HG03139 (cell line): ENCODE measurements at regions not wholly inside any gene's neighbourhood (a gene's known extent, or its start where the extent isn't known, plus 50 kb on each side); places are given as distances from the start of the nearest gene placed in this dataset.
"Not testable (repeated sequence)": the region's sequence is repeated elsewhere in the genome, so short reads cannot be mapped to it uniquely, and the experiment has no call there.

ENCODE experiments used
- ATAC-seq: cut with Tn5 transposase; IDR thresholded peaks from one replicate; pipeline ENCODE4 v1.9.1; 2021; ENCODE audit not compliant: unreplicated experiment

DNA sequence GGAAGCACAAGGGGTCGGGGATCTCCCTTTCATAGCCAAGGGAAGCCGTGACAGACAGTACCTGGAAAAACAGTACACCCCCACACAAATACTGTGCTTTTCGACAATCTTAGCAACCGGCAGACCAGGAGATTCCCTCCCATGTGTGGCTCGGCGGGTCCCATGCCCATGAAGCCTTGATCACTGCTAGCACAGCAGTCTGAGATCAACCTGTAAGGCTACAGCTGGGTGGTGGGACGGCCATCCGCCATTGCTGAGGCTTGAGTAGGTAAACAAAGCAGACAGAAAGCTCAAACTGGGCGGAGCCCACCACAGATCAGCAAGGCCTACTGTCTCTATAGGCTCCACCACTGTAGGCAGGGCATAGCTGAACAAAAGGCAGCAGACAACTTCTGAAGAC lies 180.2 kb upstream of the SOX6 start:
- ATAC-seq = no peak

DNA sequence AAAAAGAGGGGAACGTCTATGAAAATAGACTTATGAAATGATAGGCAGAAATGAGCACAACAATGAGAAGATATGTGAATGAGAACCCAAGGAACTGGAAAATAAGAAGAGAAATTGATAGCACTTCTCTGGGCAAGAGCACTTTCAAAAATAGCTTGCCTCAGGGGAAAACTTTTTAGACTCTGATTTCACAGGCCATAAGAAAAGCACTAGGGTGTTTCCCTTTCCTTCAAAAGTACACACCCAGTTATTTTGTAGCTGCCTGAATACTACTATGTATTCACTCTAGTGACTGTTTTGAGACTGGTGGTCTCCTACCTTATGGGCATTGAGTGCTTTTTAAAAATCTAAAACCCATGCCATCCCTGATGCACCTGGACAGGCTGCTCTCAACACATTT lies 172.3 kb upstream of the SOX6 start:
- ATAC-seq = no peak

DNA sequence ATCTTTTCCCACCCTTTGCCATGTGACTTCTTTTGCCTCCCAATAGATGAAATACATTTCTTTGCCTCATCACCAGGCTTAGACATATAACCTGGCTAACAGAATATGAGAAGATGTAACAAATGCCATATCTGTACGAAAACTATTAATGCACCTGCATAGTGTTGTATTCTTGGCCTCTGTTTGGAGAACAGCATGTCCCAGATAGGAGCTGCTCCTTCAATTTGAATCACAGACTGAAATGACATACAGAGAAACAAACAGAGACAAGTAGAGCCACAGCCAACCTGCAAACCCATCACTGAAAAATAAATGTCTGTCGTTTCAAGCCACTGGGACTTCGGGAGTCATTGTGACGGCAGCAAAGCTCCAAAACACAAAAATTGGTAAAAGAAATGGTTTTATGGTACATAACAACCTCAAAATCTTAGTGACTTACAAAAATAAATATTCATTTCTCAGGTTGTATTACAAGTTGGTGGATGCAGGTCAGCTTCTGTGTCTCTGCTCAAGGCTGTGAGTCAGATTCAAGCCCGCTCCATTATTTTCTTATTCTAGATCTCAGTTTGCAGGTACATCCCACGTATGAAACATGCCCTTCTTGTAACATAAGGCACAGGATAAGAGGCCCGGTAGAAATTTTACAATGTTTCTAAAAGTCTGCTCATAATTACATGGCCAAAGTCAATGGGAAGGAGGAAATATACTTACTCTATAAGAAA lies 171.3 kb upstream of the SOX6 start:
- no peak for ATAC-seq

DNA sequence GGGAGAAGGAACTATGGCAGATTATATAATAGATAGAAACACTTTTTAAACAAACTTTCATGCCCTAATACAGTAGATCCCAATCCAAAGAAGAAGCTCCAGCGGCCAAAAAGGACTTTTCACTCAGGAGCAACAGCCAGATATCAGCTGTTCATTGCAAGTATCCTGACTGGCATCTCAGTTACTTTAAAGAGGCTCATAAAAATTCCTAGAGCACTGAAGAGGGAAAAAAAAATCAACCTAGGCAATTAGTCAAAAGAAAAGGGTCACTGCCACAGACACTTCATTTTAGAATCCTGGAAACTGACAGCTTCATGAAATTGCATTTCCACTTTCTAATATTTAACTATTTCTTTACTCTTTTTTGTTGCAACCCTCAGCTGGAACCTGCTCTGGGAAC lies 170.6 kb upstream of the SOX6 start:
- no peak for ATAC-seq

DNA sequence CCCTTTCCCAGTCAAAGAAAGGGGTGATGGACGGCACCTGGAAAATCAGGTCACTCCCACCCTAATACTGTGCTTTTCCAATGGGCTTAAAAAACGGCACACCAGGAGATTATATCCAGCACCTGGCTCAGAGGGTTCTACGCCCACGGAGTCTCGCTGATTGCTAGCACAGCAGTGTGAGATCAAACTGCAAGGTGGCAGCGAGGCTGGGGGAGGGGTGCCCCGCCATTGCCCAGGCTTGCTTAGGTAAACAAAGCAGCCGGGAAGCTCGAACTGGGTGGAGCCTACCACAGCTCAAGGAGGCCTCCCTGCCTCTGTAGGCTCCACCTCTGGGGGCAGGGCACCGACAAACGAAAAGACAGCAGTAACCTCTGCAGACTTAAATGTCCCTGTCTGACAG lies 164.4 kb upstream of the SOX6 start:
- ATAC-seq = not testable (repeated sequence)

DNA sequence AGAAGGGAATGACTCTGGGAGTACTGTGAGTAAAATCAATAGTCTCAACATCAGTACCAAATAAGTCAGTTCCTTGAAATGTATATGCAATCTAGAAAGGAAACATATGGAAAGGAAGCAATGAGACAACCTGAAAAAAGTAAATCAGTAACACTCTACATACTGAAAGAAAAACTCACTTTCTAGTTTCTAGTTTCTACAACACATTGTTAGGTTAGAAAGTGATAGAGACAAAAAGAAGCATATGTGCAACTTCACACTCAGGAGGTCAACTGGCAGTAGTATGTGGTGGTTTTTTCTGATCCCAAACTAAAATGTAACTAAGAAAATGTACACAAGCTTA lies 156.5 kb upstream of the SOX6 start:
- ATAC-seq = peak; percentile 94

DNA sequence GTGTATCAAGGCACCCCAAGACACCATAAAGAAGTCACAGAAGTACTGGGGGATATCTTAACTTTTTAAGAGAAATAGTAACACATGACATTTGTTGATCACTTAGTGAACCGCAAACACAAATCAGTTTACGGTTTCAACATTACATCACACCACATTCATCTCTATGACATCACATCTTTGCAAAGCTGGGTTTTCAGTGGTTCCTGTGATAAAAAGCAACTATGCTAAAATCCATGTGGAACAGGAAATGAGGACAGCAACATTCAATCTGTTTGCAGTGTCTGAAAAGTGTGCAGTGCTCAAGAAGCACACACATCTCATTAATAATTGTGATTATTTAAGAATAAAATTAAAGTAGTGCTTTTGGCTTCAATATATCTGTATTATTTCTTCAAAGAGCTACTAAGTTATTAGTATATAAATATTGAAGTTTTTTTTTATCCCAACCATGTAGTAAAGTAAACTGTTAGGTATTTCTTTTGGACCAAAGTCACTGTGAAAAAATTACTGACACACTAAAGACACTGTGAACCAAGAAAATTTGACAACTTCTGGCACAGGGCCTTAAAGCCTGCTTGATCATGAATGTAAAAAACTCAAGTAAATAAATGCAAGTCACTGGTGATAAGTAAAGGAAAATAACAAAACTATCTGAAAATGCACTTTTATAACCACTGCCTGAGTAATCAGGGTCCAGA lies 156.0 kb upstream of the SOX6 start:
- no peak for ATAC-seq

DNA sequence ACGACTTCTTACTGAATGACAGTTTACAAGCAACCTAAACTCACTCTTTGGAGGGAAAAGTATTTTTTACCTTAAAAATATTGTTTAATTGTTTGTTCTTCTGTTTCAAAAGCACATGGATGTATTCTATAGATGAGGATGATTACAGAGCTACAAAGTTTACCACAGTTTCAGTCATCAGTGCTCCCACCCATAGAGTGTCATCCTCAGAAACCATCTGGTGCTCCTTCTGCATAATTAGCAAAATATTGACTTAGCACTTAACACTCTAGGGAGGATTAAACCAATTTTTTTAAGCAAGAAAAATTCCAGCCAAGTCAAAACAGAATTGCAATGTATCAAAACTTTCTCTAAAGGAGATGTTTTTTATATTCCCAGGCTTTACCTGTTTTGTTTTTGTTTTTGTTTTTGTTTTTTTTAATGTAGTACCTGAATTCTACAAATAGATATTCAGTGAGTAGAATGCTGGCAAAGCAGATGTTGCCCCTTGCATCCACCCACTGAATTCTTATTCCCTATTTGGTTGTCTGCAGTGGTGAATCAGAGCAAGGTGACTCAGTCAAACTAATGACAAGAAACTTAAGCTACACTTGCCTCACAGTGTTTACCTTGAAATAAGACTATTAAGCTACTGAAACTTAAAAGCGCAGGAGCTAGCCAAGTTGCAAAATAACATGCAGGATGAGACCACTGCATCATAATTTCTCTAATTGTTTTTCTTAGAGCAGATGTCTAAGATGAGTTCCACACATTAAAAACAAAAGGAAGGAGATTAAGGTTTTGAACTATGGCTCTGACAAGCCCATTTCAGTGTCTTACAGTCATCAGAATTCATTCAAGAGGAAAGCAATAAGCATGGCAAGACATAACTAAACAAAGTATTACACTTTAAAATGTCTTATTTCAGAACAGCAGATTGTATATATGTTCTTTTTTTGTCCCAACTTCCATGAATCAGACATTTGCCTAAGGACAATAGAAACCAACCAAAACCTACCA lies 155.1 kb upstream of the SOX6 start:
- ATAC-seq = no peak

DNA sequence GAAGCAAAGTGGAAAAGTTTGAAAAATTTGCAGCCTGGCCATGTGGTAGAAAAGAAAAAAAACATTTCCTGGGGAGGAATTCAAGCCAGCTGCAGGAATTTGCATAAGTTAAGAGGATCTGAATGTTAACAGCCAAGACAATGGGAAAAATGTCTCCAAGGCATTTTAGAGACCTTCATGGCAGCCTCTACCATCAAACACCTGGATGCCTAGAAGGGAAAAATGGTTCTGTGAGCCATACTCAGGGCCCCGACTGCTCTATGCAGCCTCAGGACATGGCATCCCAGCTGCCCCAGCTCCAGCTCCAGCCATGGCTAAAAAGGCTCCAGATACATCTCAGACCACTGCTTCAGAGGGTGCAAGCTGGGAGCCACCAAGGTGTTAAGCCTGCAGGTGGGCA lies 149.1 kb upstream of the SOX6 start:
- ATAC-seq = no peak

DNA sequence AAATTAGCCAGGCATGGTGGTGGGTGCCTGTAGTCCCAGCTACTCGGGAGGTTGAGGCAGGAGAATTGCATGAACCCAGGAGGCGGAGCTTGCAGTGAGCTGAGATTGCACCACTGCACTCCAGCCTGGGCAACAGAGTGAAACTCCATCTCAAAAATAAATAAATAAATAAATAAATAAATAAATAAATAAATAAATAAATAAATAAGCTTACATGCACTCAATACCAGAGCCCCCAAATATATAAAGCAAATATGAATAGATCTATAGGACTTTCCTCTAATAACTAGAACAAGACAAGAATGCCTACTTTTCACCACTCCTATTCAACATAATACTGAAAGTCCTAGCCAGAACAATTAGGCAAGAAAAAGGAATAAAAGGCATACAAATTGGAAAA lies 147.5 kb upstream of the SOX6 start:
- not testable (repeated sequence) for ATAC-seq

DNA sequence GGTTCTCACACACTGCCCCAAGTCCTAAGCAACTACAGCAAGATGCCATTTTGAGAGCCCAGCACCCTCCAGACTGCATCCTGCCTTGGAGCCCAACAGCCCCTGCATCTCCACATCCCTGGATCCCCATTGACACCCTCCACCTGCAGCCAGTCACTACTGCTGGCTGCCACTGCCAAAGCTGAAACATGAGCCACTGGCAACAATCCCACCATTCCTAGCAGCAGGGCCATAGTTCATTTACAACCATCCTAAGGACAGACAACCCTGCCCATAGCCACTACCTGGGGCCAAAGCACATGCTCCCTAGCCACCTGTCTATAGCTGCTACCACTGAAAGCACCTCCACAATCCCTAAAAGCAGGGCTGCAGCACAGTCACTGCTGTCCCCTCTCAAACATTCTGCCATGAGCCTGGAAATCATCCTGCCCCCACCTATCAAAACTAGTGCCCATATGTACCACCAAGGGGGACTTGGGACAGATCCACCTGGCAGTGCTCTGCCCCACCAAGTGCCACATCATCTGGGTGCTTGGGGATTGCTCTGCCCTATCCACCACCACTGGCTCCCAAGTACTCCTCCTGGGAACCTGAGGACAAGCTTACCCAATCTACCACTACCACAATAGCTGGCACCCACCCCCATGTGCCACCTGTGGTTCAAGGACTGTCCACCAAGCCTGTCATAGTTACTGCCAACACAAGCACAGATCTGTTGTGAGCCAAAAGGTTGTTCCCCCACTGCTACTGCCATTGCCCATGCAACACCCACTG lies 138.8 kb upstream of the SOX6 start:
- no peak for ATAC-seq

DNA sequence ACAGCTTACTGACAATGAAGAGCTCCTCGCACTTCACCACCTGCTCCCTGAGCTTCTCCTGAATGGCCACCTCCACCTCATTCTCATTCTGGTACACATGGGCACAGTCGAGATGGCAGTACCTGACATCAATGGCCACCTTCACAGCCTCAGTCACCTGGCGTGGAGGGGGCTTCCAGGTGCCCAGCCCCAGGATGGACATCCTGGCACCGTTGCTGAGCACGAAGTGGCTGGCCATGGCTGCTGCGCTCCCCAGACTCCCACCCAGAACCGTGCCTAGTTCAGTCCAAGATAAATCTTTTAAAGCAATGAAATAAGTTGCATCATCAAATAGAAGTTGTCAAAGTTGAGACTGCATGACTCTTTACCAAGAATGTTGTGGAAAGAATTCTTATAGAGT lies 128.1 kb upstream of the SOX6 start:
- ATAC-seq = no peak

DNA sequence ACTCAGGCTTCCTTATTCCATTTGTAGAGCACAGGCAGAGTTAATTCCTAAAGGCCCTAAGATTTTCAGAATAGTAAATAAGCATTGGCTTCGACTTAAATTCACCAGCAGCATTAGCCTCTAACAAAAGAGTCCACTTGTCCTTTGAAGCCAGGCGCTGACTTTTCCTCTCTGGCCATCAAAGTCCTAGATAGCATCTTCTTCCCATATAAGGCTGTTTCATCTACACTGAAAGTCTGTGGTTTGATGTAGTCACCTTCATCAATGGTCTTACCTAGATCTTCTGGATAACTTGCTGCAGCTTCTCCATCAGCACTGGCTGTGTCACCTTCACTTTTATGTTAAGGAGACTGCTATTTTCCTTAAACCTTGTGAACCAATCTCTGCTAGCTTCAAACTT lies 118.3 kb upstream of the SOX6 start:
- ATAC-seq = no peak

DNA sequence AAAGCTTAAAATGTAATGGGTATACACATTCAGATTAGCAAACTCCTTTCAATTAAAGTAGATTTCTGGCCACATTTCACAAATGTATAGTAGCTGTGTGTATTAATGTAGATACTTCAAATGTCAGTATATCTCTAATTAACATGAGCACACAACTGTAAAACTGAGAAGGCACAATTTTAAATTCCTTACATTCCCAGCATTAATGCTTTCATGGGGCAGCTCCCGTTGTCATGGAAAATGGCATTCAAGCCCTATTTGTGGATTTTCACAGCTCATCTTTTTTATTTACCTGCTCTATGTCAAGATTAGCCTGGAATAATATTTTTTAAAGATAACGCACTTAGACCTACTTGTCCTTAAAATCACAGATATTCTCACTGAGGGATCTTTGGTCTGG lies 113.6 kb upstream of the SOX6 start:
- ATAC-seq = no peak

DNA sequence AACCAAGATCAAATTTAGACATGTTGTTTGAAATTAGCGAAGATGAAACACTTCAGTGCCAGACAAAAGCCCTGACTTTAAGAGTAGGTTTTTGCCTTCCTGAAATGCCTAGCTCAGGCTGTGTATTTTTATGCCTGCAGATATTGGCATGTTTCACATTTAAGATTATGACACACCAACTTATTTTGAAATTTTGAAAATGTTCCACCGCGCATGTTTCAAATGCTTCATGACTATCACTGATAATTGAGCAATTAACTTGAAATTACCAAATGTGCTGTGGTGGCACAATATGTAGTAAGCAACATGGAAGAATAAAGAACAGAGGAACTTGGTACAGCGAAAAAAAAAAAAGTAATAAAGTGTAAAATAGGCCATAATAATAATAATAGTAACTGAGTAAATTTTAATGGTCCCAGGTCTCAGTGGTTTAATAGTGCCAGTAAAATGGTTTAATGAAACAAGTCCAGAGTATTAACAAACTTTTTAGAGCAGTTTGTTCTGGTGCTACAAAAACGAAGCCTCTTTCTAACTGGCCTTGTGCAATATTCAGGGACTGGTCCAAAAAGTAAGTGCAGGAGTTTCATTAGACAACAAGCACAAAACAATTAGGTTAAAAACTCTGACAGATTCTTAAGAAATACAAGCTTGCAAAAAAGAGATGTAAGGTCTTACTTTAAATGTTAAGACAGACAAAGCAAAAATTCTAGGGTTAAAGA lies 112.5 kb upstream of the SOX6 start:
- ATAC-seq = no peak

DNA sequence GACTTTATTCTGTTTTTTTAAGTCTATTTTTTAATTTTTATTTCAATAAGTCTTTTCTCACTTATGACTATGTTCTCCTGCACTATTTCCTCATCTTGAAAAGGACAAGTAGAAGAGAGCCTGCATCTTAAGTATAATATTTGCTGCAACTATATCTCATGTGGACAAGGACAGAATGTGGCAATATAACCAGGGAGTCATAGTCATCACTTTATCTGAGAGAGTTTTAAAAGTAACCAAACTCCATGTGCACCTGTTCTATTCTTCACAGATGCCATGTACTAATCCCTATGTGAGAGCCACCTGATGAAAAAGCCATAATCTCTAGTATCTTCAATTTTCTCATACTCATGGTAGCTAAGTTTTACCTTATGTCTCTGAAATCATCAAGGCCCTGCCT lies 104.2 kb upstream of the SOX6 start:
- no peak for ATAC-seq

DNA sequence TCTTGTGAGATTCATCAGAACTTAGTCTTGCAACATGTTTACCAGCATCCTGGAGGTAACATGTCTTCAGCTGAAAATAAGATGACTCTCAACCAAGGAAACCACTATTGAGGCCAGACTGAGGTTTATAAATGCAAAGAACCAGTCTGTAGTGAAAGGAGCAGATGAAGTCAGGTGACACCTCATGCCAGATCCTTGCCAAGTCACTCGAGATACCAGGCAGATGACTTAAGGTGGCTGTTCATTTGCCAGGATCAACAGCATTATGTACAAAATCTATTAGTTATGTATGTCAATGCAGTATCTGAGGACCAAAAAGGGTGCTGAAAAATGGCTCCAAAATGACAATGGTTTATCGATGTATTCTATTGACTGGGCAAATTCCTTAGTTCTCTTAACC lies 100.0 kb upstream of the SOX6 start:
- no peak for ATAC-seq

DNA sequence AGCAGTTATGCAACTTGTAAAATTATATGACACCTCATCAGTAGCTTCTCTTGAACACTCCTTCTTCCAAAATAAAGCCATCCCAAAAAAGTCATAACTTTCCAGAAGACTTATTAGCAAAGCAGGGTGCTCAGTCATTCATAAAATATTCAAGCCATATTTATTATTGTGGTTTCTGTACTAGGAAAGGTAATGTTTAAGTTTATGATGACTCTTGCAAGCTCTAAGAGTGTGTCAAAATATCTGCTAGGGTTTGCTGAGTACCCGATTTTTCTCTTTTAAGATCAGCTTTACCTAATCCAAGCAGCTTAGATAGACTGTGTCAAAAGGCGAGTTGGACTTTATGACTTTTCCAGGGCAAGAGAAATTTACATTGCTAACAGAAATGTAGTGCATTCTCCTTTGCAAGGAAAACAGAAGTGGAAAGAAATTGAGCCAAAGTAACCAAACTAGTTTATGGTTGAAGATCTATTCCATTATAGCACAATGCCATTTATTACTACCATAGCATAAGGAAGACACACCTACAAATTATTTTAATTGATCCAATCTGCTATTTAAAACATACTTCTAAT lies 98.0 kb upstream of the SOX6 start:
- no peak for ATAC-seq

DNA sequence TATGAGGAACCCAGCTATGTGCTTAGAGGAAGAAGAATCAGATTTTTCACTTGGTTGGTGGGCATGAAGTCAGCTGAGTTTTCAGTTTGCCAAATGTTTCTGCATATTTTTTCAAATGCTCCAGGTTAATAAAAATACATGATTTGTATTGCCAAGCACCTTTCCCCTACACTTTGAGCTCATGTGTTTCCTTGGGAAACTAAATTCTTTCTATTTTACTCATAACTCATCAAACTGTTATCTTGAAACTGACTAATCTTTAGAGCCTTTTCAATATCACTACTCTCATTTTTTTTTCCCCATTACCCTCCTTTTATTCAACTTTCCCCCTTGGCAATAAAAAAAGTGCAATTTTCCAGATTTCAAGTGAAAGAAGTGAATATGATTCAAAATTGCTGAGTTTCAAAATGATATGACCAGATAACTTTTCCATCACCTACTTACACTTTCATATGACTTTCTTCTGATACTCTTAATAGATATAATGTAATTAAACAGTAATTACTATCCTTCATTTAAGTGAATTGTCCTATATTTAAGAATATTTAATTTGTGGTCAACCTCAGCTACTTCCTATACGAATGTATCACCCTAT lies 91.9 kb upstream of the SOX6 start:
- ATAC-seq = no peak

DNA sequence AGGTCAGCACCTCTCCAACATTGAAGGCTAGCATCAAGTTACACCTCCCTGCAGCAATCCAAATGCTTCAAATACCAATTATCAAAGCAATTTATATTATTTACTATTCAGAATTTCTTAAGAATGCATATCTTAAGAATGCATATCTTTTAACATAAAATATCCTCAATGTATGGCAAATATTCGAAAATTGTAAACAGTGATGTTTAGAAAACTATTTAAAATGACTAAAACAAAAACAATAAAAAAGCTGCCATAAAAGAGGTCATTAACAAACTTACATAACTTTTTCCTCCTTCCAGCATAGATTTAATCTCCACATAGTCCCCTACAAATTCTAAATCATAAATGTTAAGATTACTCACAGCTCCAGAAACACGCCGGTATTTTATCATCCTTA lies 85.1 kb upstream of the SOX6 start:
- no peak for ATAC-seq
